ENCODE measurements at regions not wholly inside any gene's neighbourhood (a gene's known extent, or its start where the extent isn't known, plus 50 kb on each side); places are given as distances from the start of the nearest gene placed in this dataset.

- TF ChIP-seq, protein P1, sequence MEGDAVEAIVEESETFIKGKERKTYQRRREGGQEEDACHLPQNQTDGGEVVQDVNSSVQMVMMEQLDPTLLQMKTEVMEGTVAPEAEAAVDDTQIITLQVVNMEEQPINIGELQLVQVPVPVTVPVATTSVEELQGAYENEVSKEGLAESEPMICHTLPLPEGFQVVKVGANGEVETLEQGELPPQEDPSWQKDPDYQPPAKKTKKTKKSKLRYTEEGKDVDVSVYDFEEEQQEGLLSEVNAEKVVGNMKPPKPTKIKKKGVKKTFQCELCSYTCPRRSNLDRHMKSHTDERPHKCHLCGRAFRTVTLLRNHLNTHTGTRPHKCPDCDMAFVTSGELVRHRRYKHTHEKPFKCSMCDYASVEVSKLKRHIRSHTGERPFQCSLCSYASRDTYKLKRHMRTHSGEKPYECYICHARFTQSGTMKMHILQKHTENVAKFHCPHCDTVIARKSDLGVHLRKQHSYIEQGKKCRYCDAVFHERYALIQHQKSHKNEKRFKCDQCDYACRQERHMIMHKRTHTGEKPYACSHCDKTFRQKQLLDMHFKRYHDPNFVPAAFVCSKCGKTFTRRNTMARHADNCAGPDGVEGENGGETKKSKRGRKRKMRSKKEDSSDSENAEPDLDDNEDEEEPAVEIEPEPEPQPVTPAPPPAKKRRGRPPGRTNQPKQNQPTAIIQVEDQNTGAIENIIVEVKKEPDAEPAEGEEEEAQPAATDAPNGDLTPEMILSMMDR (IDR thresholded peaks at IDR 0.05; ENCODE audit: insufficient read depth, low read depth, low read length), result no peak
- no peak for TF ChIP-seq EZH2 (IDR thresholded peaks at IDR 0.05; ENCODE audit: insufficient read depth, low read length)
Observed at GRCh38 chr2:122193622-122194021, 438.2 kb downstream of the TSN start.
